ENCODE measurements at regions not wholly inside any gene's neighbourhood (a gene's known extent, or its start where the extent isn't known, plus 50 kb on each side); places are given as distances from the start of the nearest gene placed in this dataset.
A peak's percentile ranks its signal among the peaks of the same experiment; 100 is the strongest.

DNA sequence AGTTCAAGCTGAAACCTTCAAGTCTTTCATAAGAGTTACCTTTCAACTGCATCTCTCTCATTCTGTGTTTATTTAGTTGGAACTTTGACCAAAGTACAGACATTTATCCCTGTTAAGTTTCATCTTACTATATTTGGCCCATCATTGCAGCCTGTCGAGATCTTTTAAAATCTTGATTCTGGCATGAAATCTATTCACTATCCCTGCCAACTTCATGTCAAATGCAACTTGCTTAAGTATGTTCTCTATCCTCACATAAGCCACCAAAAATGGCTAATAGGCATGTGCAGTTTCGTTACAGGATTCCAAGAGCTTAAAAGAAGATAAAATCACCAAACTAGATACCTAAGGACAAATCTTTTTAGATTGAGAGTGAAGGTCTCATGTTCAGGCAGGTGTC is 117.5 kb upstream of the KCNQ5 start:
- TF ChIP-seq CTCF (conservative IDR thresholded peaks at IDR 0.05; ENCODE audit: low read depth), result no peak
- CTCF ChIA-PET, result interaction anchor here (1.3 kb wide), 1 partner anchor 18 kb away, joined by 3 read pairs; no protein-coding TSS in a partner anchor
- no peak for DNase-seq (ENCODE audit: low spot score)
- POLR2A ChIA-PET (ENCODE audit: low non-redundant PET), result no interaction called here
- H3K27ac ChIP-seq, result no peak overlapping the region

DNA sequence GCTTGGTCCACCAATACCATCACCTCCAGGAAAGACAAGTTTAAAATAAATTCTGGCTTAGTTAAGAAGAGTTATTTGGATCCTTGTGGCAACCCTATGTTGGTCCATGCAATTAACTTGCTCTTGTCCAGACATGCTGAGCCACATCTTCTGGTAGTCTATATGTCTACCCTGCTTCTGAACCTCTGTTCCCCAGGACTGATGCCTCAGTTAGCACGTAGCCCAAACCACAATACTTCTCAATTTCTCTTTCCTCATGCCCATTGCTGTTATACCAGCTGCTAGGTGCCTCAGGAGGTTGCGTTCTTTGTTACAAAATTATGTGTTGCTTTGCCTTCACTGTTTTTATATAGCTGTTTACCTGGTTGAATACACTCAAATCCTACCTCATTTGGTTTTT is 116.4 kb upstream of the KCNQ5 start:
- TF ChIP-seq CTCF (conservative IDR thresholded peaks at IDR 0.05; ENCODE audit: low read depth), result no peak
- ChIA-PET CTCF (interaction anchor here (1.3 kb wide), 1 partner anchor 17 kb away, joined by 3 read pairs; no protein-coding TSS in a partner anchor), POLR2A (ENCODE audit: low non-redundant PET) (no interaction called here)
- no peak for DNase-seq (ENCODE audit: low spot score)
- no peak overlapping the region for H3K27ac ChIP-seq

DNA sequence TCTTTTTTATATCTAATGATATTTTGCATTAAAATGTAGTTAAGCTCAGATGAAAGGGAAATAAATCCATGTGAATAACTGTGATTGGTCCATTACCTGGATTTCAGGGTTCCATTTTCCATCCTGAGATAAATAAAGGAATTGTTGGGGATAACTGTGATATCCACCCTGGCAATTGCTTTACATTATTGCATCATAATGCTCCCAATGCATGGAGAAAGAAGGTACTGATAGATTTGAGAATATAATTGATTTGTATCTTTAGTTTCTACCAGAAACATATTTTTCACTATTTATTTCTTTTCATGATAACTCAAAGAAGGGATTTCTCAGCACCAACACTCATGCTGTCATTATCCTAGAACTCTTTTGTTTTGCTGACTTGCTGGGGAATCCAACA is 102.0 kb upstream of the KCNQ5 start:
- ChIA-PET CTCF (no interaction called here), POLR2A (ENCODE audit: low non-redundant PET) (no interaction called here)
- no peak for DNase-seq (ENCODE audit: low spot score)
- H3K27ac ChIP-seq, result no peak overlapping the region
- no peak for TF ChIP-seq CTCF (conservative IDR thresholded peaks at IDR 0.05; ENCODE audit: low read depth)

GRCh38 chr6:72521684-72522083 is 100.2 kb upstream of the KCNQ5 start:
- ChIA-PET CTCF (no interaction called here), POLR2A (ENCODE audit: low non-redundant PET) (no interaction called here)
- TF ChIP-seq CTCF (conservative IDR thresholded peaks at IDR 0.05; ENCODE audit: low read depth), result no peak
- no peak overlapping the region for H3K27ac ChIP-seq
- DNase-seq (ENCODE audit: low spot score), result no peak

GRCh38 chr6:72522735-72523141 is 99.1 kb upstream of the KCNQ5 start:
- ChIA-PET CTCF (interaction anchor here (0.7 to 1.6 kb wide), 3 partner anchors 18 to 503 kb away, joined by 3 to 7 read pairs (median 3); no protein-coding TSS in a partner anchor), POLR2A (ENCODE audit: low non-redundant PET) (no interaction called here)
- no peak overlapping the region for H3K27ac ChIP-seq
- TF ChIP-seq CTCF (conservative IDR thresholded peaks at IDR 0.05; ENCODE audit: low read depth), result no peak
- peak; percentile 3 for DNase-seq (ENCODE audit: low spot score)

DNA sequence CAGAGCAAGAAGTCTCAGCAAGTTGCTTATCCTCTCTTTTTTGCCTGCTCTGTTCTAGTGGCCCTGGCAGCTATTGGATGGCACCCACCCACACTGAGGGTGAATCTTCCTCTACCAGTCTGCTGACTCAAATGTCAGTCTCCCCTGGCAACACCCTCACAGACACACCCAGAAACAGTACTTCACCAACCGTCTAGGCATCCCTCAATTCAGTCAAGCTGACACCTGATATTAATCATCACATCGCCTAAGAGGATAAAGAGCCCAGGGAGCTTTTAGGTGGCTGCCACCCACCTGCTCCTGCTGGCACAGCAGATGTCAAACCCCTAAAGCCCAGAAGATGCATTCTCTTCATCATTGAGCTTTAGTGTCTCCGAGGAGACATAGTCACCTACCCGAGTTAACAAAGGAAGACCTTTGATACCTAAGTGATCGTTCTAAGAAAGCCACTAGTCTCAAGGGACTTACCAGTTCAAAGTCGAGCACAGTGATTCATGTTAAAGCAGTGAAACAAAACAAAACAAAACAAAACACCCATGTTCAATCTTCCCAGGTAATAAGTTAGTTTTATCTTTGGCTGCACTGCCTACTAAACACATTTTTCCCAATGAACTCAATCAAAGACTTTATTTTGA is 97.7 kb upstream of the KCNQ5 start:
- ChIA-PET POLR2A (ENCODE audit: low non-redundant PET) (no interaction called here), CTCF (interaction anchor here (0.6 to 1.6 kb wide), 2 partner anchors 56 kb away, joined by 5 to 7 read pairs; no protein-coding TSS in a partner anchor)
- DNase-seq (ENCODE audit: low spot score), result peak; percentile 31
- H3K27ac ChIP-seq, result no peak overlapping the region
- TF ChIP-seq CTCF (conservative IDR thresholded peaks at IDR 0.05; ENCODE audit: low read depth), result no peak

Measured in RWPE1 (cell line).